NCI-H2107 treated with DMSO at 0.1 percent for 48 hours (cell line): ENCODE measurements at regions not wholly inside any gene's neighbourhood (a gene's known extent, or its start where the extent isn't known, plus 50 kb on each side); places are given as distances from the start of the nearest gene placed in this dataset.
"Not testable (repeated sequence)": the region's sequence is repeated elsewhere in the genome, so short reads cannot be mapped to it uniquely, and the experiment has no call there.

Source experiments
- DNase-seq: peaks from one replicate; lab custom pipeline; 2025; ENCODE audit not compliant: unreplicated experiment; lab: John Stamatoyannopoulos, UW

DNA sequence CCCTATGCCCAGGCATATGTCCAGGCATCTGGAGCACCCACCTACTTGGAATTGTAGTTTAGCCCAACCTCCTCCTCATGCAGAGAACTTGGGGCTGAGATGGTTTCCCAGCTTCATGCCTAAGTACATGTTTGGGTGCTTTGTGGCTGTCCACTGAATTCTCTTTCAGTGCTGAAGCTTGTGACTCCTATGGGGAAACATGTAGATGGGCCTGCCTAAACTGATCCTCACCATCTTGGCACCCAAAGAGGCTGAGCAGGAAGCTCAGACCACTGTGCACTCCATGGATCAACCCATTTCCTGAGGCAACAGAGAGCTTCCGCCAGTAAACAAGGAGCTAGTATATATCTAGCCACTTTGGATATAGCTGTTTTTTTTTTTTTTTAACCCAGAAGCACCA, 2733.7 kb downstream of the PCDH7 start:
- no peak for DNase-seq

DNA sequence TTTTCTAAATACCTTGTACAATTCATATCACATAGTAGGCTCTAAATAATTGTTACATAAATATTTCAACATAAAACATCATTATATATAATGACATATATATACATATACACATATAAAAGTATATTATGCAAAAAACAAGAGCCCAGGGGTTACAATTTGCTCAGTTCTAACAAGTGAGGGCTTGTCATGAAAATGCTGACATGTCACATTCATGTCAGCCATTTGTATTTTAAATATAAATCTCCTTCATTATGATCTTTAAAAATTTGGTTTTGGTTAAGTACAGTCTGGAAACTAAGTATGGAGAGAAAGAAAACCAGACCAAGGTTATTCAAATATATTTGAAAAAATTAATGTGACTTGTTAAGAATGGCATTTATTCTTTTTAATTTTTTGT, 2745.4 kb downstream of the PCDH7 start:
- DNase-seq: no peak

DNA sequence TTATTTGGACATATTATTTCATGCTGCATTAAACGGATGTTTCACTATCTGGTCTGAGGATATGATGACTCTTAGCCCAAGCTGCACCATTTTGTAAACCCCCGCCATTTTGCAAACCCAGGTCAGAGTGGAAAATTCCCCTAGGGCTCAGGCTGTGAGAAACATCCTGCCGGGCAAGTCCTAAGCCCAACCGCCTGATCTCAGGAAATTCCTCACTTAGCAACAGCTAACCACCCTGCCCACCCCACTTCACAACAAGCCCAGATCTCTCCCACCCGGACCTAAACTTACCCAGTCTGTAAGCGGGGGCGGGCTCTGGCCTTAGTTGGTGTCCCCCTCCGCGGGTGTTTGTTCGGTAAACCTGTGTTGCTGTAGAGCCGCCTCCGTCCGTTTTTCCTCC, 2747.1 kb downstream of the PCDH7 start:
- no peak for DNase-seq

DNA sequence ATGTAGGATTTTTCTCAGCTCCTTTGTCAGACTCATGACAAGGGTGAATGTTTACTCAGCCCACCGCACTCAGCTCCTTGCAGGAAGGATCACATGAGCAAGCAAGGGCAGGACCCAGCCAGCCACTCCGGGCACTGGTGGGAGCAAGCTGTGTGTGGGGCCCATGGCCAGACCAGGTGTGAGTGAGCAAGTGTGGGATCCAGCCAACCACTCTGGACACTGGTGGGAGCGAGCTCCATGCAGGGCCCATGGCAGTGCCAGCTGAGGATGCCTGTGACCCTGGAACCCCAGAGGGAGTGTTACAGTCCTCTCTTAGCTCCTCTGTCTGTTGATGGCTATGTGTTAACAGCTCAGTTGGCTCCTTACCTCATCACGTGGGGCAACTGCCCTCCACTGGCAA, 2750.6 kb downstream of the PCDH7 start:
- no peak for DNase-seq

DNA sequence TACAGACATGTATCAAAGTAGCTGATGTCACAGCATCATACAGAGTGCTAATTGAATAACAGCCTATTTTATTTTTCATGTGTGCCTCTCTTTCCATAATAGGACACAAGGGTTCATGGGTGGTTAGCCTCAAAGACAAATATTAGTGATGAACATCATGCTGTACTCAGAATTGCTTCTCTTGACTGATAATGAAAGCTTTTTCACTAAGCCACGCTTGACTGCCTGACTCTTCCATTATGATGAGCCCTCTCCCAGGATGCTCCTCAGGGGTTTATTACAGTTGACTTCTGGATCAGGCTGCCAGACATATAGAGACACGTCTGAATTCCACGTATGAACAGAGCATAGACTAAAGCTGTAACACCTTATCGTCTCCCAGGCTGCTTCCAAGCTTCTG, 2757.5 kb downstream of the PCDH7 start:
- DNase-seq: no peak

DNA sequence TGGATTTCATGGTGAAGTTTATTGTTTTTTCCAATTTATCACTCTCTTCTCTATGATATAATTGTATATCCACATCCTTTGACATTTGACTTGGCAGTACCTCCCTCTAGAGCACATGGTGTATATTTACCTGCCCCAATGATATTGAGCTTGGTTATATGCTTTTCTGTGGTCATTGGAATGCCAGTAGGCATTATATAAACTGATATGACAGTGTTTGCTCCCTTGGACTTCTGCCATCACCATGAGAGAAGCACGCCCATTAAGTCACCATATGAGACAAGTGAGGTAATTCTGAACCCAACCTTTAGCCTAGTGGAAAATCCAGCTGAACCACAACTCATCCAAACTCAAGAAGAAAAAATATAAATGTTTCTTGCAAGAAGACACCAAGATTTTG, 2761.5 kb downstream of the ARAP2 start:
- no peak for DNase-seq

DNA sequence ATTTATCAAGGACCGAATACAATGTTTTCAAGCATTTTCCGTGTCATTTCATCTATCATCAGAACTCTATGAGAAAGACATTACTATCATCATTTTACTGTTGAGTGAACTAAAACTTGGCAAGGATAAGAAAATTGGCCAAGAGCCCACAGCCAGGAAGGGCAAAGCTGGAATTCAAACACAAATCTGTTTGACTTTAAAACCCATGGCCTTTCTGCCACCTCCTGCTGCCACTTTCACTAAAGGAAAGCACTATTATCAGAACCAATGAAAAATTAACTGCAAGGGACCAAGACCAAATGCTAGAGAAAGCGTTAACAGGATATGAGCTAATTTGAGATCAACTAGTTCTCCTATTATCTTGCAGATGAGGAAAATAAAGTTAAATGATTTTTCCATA, 2759.2 kb downstream of the ARAP2 start:
- DNase-seq: no peak

DNA sequence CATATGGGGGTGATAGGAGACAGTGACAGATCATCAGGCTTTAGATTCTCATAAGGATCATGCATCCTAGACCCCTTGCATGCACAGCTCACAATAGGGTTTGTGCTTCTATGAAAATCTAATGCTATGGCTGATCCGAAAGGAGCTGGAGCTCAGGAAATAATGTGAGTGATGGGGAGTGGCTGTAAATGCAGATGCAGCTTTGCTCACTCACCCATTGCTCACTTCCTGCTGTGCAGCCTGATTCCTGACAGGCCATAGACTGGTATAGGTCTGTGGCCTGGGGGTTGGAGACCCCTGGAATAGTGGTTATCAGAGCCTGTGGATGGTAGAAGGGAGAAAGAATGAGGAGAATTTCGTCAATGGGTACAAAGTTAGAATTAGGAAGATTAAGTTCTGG, 2751.1 kb downstream of the ARAP2 start:
- no peak for DNase-seq

DNA sequence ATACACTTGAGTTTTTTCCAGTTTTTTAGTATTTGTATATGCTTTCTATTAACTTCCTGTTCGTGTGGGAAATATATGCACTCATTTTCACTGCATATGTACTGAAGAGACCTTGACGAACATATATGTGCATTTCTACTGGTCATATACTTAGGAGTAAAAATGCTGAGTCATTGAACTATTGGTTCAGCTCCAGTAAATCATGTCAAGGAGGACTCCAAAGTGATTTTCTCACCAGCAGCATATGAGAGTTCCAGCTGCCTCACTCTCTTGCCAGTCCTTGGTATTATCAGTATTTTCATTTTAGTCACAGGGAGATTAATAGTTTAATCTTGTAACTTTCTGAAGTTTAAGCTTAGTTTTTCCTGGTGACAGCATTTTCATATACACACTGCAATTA, 2750.2 kb downstream of the ARAP2 start:
- DNase-seq: no peak

DNA sequence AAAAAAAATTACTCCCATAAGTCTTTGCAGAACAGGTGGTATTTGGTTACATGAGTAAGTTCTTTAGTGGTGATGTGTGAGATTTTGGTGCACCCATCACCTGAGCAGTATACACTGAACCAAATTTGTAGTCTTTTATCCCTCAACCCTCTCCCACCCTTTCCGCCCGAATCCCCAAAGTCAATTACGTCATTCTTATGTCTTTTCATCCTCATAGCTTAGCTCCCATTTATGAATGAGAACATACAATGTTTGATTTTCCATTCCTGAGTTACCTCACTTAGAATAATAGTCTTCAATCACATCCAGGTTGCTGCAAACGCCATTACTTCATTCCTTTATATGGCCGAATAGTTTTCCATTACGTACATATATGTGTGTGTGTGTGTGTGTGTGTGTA, 2742.7 kb downstream of the ARAP2 start:
- DNase-seq: not testable (repeated sequence)

DNA sequence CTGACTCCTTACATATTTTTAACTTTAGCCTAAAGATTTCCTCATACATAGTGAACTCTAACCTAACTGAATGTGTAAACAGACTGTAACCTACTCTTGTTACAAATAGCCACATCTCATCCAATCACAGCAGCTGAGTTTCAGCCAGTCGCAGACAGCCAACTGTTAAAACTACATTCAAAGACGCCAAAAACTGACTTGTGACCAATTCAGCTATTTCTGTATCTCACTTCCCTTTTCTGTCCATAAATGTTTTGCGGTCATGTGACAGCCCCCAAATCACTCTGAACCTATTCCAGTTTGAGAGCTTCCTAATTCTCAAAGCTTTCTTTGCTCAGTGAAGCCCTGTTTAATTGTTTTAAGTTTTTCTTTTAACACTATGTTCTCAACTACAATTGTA, 2731.9 kb downstream of the ARAP2 start:
- no peak for DNase-seq

DNA sequence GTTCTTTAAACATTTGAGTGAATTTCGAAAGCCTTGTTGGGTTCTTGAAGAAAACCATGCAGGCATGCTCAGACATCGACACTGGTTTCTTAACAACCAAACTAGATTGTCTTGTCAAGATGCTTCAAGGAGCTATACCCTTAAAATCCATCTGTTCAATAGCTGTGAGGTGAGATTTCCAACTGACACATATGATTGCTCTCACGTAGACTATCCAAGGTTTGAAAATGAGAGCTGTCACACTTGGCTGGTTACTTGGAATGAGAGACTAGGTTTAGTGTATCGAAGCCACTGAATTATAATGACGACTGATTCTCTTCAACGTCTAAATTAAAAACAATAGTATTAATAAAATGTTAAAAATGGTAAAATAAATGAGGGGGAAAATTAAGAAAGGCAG, 2725.5 kb downstream of the ARAP2 start:
- no peak for DNase-seq

DNA sequence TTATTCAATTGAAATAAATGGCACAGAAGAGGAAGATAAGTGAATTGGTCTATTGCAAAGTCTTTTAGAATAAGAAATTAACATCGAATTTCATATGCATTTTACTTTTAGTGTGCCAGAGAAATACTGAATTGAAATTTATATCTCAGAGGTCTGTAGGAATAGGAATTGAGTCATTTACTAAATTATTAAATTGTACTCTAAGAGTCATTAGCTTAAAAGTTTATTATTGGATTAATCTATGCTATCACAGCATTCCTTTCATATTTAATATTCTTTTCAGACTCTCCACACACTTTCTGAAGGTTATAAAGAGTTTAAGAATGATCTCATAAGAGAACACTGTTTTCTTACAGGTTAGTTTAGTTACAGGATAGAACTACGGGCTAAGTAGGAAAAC, 2711.5 kb downstream of the ARAP2 start:
- DNase-seq: no peak

DNA sequence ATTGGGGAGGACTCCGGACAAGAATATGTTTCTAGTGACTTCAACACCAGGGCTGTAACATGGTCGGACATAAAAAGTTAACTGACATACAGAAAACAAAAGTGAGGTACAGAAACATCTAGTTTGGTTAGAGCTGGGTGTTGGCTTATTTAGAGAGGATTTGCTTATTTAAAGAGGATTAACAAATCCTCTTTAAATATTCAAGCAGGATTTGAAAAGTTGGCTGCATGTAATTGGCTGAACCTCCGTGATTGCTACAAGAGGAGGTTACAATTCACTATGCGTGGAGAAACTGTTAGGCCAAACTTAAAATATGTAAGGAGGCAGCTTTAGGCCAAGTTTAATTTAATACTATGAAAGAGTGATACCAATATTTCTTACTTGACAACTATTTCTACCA, 2707.4 kb downstream of the ARAP2 start:
- no peak for DNase-seq

DNA sequence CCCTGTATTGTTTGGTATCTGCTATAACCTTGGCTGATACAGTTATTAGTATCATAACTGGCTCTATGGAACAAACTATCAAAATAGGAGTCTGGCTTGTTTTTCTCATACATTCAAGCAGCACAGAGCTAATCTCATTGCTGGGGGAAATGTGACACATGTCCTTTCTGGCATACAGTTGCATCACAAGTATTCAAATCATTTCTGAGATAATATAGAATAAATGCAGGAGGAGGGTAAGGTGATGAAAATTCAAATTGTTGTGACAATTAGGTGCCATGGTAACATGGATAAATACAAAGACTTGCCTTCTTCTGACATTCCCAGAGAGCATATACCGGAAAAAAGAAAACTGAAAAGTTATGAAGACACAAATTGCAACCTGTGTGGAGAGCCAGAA, 2706.8 kb downstream of the ARAP2 start:
- no peak for DNase-seq

DNA sequence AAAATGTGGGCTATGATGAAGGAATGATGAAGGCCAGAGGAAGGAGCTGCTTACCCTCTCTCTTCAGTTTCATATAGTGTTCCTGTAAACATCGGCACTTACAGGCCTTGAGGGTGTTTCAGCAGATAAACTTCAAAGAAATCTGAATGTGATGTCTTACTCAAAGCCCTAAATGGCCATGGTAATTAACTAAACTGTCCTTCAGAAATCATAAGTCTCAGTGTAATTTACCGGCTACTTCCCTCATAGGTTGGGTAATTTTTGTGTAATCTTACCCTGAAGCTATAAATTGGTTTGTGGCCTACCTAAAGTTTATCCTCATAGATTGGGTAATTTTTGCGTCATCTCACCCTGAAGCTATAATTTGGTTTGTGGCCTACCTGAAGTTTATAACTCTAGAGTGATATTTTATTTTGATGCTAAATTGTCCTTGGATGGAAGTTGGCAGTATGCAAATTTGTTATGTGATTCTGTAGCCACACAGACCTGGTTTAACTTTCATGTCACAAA, 2700.3 kb downstream of the ARAP2 start:
- no peak for DNase-seq

DNA sequence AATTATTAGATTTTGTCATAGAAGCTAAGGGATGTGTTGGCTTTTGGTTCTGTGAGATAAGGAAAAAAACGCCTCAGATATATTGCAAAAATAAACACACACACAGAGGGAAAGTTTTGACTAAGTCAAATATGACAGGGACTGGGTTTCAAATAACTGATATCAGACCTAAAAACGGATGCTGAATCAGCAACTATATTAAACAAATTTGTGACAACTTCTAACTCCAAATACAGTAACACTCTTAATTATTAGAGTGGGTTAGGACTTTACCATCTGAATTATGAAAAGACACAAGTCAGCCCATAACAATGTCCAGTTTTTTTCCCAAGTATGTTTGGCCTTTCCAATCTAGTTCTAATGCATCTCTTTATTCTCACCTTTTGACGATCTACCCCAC, 2693.1 kb downstream of the ARAP2 start:
- no peak for DNase-seq

DNA sequence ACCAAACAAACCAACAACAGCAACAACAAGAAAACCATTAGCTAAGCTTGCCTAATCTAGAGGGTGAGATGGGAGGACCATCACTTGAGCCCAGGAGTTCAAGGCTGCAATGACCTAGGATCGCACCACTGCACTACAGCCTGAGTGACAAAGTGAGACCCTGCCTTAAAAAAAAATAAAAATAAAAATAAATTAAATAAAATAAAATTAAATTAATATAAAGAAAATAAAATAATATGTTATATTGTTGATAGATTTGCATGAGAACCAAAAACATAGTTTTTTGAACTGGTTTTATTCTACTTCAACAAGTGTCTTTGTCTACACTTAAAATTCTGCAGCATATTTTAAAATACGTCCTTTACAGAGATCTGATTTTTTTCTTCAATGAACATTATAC, 2683.1 kb downstream of the ARAP2 start:
- DNase-seq: no peak

DNA sequence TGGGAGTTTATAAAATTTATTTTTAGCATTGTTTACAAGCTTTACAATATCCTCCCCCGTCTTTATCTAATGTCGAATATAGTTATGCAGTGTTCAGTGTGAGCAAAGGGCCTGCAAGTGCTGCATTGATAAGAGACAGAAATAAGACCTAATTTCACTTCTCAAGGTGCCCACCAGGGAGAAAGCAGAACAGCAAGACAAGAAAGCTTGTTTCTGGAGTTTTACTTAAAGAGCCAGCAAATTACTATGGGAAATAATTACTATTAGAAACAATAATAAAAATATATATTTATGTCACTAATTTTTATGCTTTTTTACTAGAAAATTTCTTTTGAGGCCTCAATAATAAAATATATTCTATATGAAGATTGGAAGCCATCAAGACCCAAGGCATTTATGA, 2677.7 kb downstream of the ARAP2 start:
- no peak for DNase-seq

DNA sequence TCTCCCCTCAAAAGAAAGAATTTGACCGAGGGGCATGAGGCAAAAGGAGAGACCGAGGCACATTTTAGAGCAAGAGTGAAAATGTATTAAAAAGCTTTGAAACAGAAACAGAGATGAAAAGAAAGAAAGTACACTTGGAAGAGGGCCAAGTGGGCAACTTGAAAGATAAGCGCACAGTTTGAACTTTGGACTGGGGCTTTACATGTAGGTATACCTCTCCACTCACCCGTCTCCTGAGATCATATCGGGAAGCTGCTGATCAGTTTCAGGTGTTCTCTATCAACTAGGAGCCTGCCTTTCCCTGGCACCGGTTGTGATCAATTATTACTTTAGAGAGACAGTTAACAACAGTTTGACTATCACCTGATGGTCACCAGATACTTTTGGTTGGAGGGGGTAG, 2666.5 kb downstream of the ARAP2 start:
- no peak for DNase-seq

DNA sequence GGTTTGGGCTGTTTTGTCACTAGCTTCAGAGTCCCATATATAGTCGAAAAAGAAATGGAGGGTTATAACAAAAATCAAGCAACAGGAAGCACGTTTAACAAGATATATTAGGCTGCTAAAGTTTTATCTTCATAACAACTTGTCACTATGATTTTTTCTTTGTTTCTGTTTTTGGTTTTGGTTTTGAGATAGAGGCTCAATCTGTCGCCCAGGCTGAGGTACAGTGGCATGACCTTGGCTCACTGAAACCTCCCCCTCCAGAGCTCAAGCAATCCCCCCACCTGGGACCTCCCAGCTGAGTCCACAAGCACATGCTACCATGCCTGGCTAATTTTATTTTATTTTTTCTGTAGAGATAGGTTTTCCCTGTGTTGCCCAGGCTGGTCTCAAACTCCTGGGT, 2664.4 kb downstream of the ARAP2 start:
- no peak for DNase-seq

DNA sequence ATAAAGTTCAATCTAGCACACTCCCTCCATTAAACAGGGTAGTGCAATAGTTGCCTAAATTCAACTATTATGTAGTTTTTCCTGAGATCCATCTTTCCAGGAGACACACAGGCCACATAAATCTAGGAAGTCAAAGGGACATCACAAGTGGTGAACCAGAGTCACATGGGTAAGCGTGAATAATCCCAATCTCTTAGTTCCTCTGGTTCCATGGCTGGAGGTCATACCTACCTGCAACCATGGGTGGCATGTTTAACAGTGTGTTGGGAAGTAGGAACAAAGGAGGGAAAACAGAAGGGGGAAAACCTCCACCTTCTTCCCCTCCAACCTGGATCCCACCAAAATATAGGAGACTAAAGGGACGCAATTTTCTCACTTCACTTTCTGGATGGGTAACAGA, 2651.6 kb downstream of the ARAP2 start:
- DNase-seq: no peak

DNA sequence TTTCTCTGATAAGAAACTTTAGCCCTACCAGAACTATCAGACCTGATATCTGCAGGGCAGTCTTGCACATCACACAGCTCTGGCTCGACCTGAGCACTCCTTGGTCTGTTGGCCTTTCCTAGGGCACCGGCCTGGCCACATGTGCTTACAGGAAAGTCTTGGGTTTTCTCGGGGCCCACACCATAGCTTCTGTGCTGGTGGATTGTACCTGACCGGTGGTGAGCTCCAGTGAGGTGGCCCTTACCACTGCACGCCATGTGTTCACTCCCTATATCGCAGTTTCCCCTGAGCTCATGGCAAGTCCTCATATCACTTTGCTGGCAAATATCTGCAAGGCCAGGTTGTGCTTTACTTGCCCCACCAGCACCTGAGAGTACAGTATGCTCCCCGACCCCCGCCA, 2637.4 kb downstream of the ARAP2 start:
- no peak for DNase-seq

DNA sequence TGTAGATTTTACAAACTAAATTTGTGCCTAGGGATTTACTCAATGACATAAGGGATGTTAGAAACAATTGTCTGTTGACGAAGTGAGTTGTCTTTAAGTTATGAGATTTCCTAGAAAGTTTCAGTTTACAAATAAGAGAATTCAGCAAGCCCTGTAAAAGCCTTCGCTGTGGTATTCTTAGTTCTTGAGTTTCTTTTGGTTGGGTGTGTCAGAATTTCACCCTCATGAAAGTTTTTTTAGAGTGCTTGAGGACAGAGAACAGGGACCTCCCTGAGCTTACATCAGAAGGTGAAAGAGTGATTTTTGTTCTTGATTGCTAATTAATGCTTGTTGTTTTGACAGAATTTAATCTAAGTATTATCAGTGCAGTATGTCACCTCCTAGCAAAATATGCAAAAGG, 2628.2 kb downstream of the ARAP2 start:
- no peak for DNase-seq
